HG03108 (cell line): ENCODE measurements at regions not wholly inside any gene's neighbourhood (a gene's known extent, or its start where the extent isn't known, plus 50 kb on each side); places are given as distances from the start of the nearest gene placed in this dataset.

ENCODE experiments used
- ATAC-seq: cut with Tn5 transposase; IDR thresholded peaks from one replicate; pipeline ENCODE4 v1.9.1; 2021; ENCODE audit warnings: moderate library complexity; ENCODE audit not compliant: unreplicated experiment

DNA sequence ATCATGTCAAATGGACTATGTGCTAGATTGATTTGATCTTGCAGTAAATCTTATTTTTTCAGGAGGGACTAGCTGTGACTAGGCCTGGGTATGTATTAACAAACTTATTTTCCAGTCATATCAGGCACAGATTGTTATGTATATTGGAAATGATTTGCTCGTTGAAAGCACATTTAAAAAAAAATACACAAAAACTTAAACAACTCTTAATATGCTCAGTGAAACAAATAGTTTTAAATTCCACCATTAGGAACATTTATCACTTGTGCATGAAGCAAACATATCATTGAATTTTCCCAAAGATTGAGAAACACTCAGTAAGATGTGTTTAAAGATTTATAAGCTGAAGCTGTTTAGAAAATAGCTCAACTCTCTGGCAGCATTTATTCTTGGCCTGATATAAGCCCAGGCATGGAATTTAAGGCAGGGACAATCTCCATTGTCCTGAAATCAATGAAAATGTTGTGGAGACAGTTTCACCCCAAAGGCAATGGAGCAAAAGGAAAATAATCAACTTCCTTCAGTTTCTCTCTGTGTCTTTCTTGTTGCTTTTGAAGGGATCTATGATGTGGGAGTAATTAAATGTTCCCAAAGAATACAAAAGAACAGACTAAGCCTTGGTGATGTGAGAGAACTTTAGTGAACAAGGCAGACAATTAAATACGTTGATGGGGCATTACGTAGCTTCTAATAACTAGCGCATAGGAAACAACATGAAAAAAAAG, 250.3 kb downstream of the GPR37 start:
- ATAC-seq = no peak

DNA sequence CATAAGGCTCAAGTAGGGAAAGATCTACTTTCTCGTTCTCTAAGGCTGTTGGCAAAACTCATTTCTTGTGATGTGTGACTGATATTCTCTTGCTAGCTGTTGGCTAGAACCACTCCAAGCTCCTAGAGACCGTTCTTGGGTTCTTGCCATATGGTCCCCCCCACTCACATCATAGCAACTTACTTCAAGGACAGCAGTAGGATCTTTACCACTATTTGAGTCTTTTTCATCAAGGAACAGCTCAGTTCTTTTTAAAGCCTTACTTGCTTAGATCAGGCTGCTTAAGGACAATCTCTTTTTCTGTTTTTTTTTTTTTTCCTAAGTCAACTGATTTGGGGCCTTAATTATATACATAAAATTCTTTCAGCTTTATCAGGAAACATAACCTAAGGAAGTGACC, 251.1 kb downstream of the GPR37 start:
- no peak for ATAC-seq

DNA sequence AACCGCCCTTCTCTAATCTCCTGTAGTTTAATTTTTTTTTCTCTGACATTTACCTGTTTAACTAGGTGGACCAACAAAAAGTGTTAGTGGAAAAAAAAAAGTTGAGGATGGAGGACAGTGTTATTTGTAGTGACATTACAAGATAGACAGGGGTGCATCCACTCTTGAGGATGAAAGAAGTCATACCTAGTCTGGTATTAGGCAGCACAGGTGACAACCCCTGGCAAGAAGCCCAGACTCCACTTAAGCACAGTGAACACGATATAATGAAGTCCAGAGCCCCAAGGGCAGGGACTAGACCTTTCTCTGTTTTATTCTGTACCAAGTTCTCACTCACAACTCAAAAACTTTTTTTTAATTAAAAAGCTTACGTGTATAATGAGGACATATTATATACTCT, 268.4 kb downstream of the GPR37 start:
- ATAC-seq = no peak

GRCh38 chr7:124489925-124490324, 275.7 kb downstream of the GPR37 start:
- no peak for ATAC-seq

GRCh38 chr7:124489082-124489819, 276.3 kb downstream of the GPR37 start:
- no peak for ATAC-seq

DNA sequence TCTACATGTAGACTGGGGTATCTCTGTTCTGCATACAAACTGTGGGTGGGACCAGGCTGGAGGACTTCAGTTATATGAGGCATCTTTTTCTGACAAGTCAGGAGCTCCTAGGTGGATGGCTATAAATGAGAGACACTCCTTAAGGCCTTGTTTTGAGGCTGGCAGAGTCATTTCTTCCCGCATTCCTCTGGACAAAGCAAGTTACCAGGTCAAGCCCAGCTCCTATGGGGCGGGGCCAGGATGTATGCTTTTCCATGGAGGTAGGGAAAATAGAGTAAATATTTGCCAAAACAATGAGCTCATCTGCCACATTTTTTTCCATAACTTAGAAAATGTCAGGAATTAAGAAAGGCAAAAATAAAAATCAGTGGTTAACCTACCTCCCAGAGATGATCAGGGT, 283.4 kb downstream of the GPR37 start:
- no peak for ATAC-seq

- ATAC-seq = no peak
These were observed 284.7 kb downstream of the GPR37 start for GRCh38 chr7:124480821-124481290.

- no peak for ATAC-seq
These were observed 285.4 kb downstream of the GPR37 start for GRCh38 chr7:124480036-124480820.

DNA sequence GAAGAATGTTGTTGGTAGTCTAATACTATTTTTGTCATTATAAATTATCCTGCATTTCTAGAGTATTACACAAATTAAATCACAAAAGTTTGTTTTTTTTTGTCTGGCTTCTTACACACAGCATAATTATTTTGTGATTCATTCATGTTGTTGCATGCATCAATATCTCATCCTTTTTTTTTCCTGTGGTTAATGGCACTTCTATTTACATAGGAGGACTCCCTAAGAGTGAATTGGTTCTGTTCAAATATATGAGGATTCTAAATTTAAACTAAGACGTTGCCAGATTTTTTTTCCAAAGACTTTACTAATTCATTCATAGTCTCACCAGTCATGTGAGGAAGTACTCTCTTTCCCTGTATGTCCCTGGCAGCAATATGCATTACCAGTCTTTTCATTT, 303.3 kb downstream of the GPR37 start:
- ATAC-seq = no peak

GRCh38 chr7:124460555-124460954, 305.0 kb downstream of the GPR37 start:
- ATAC-seq = no peak

DNA sequence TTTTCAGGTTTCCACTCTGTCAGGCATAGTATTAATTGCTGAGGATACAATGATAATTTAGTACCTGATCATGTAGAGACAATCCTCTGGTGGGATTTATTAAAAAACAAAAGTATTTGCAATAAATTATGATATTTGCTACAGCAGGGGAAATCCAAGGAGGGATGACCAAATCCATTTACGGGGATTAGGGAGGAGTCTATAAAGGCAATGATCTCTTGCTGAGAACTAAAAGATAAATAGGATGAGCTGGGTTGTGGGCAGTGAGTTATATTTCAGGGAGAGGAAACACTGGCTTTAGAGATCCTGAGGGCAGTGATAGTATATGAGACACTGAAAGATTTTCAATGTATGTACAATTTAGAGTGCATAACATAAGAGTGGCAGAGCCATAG, 305.5 kb downstream of the GPR37 start:
- ATAC-seq = no peak

DNA sequence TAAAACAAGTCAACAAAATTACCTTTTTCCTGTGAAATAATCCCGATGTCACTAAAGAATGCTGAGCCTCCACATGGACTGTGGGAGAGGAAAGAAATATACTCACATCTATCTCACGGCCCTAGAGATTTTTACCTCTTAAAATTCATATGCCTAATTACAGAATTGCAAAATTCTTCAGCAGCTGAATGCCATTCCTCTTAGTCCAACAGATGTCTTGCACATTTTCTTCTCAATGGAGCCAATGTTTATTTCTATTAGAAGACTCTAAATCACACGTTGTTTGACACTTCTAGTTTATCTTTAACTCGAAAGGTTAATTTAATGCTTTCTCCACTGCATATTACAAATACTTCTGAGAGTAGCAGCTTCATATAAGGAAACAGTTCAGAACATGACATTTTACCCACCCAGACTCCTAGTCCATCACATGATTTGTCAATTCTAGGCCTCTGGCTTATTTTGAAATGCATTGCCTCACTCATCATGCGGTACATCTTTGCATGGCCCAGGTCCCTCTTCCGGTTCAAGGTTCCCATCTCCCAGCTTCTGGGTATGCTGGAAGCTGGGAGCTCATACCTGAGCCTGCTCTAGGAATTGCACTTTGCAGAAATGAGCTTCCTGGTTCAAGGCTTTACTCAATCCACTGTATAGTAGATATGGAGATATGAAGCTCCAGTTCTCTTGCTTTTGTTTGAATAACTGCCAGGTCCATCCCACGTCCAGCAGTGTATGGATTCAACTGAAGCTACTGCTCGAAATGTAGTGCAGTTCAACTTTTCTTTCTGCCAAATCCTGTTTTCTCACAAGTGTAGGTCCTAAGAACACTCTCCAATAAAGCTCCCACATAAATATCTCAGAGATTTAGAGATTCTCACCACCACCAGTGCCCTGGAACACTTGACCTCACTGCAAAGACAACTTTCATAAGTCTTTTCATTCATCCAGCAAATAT, 306.2 kb downstream of the GPR37 start:
- no peak for ATAC-seq

GRCh38 chr7:124457841-124458240, 307.8 kb downstream of the GPR37 start:
- no peak for ATAC-seq

DNA sequence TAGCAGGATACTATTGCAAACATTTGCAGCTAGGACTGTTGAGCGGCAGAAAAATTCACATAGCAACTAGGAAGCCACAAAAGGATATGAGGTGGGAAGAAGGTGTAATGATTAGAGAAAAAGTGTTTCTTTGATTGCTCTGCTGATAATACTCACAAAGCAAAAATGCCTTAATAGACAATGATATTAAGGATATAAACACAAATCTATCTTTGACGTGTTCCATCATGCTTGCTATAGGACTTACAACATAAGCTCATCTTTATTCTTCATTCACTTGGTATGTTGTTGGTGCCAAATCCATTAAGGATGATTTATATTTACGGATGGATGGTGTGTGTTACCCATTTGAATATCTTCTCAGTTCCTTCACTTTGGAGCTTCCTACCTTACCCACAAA, 309.3 kb downstream of the GPR37 start:
- no peak for ATAC-seq

DNA sequence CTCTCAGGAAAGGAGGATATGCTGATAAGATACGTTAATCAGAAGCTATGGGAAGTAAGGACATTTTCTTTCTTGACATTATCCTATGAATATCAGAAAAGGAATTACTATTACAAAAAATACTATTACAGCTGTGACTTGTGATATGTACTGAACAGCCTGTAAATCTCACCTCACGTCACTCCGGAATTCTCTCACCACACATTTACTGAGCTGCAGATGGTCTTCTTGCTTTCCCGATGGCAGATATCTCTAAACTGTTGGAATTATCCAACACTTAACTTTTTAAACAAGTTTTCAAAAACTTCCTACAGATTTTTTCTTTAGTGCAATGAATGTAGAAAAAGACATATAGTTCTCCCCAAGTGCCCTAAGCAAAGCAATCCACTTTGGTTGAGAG, 313.4 kb downstream of the GPR37 start:
- ATAC-seq = no peak

DNA sequence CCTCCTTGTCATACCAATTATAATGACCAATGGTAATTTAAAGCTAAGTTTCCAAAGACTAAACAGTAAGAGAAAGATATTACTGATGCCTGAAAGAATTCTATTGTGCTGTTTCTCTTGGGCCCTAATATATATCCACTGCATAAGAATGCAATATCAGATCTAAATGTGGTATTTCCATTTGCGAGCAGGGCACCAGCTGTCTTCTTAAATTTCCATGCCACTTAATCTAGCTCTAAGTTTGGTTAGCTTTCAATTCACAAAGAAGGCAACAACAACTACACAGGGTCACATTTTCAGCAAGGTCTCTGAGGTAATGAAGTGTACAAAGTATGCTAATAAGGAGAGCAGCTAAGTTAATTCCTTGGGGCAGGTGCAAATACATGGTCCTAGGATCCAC, 315.7 kb downstream of the GPR37 start:
- ATAC-seq = no peak

GRCh38 chr7:124444696-124445480, 320.7 kb downstream of the GPR37 start:
- no peak for ATAC-seq

DNA sequence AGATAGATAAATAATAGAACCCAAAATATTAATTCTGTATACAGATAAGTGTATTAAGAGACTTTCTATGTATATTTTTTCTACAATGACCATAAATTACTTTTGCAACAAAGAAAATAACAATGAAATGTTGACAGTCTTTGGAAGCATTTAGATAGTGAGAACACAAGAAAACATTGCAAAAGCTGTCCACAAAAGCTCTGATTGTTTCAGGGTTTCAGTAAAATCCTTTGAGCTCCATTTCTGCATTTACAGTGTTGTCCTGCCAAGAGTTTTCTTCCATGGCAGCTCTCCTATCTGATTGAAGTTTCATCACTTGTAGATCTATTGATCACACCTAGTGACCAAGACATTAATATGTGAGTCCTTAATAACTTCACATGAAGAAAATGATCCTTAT, 321.8 kb downstream of the GPR37 start:
- no peak for ATAC-seq

- no peak for ATAC-seq
These were observed 325.5 kb downstream of the GPR37 start for GRCh38 chr7:124440081-124440480.
